Keratinocyte (primary cell): ENCODE measurements at regions not wholly inside any gene's neighbourhood (a gene's known extent, or its start where the extent isn't known, plus 50 kb on each side); places are given as distances from the start of the nearest gene placed in this dataset.

ENCODE experiments used
- CTCF ChIP-seq, 3 experiments: IDR thresholded peaks in 1 of 3; conservative IDR thresholded peaks in 1 of 3; optimal IDR thresholded peaks in 1 of 3; 2 replicates in 2 of 3; 3 replicates in 1 of 3; pipeline versions ENCODE3 to v1.5.1; 2011; ENCODE audit warnings: low read length in 3 of 3, mild to moderate bottlenecking in 3 of 3, moderate library complexity in 2 of 3, control low read depth in 1 of 3, inconsistent platforms in 1 of 3; ENCODE audit not compliant: insufficient read depth in 2 of 3; ENCODE audit errors: extremely low read depth in 1 of 3
- EZH2 ChIP-seq: IDR thresholded peaks from one replicate; pipeline ENCODE4 v1.6.1; 2012; ENCODE audit warnings: inconsistent platforms, mild to moderate bottlenecking, low read length, moderate library complexity

- no peak for TF ChIP-seq CTCF (optimal IDR thresholded peaks at IDR 0.05 in 1 of 3, IDR thresholded peaks at IDR 0.05 in 1 of 3, conservative IDR thresholded peaks at IDR 0.05 in 1 of 3; ENCODE audit: extremely low read depth in 1 of 3, insufficient read depth in 2 of 3, low read length in 3 of 3)
- no peak for TF ChIP-seq EZH2
Observed at GRCh38 chr3:106206613-106207012, 337.8 kb upstream of the CBLB start.
